Smooth muscle cell (in vitro differentiated cells): ENCODE measurements at regions not wholly inside any gene's neighbourhood (a gene's known extent, or its start where the extent isn't known, plus 50 kb on each side); places are given as distances from the start of the nearest gene placed in this dataset.

Source experiments
- DNase-seq: peaks from one replicate; lab custom pipeline; 2025; ENCODE audit not compliant: unreplicated experiment; lab: John Stamatoyannopoulos, UW
- H2AFZ ChIP-seq: fragments of 200-600 bp; sonication (generic); 2 replicates; pipeline ENCODE4 v1.6.0; 2016; ENCODE audit warnings: antibody characterized with exemption, low read depth, mild to moderate bottlenecking
- H3F3A ChIP-seq: fragments of 200-600 bp; sonication (generic); 2 replicates; pipeline ENCODE4 v1.6.0; 2017; ENCODE audit warnings: antibody characterized with exemption, low read depth
- H3K27ac ChIP-seq: fragments of 200-600 bp; sonication (generic); 2 replicates; pipeline ENCODE4 v1.5.1; 2016; ENCODE audit warnings: low read depth, mild to moderate bottlenecking
- H3K27me3 ChIP-seq: fragments of 200-600 bp; sonication (generic); 2 replicates; pipeline ENCODE4 v1.6.1; 2016; ENCODE audit warnings: low read depth, mild to moderate bottlenecking
- H3K36me3 ChIP-seq: fragments of 200-600 bp; sonication (generic); 2 replicates; pipeline ENCODE4 v1.5.1; 2016; ENCODE audit warnings: low read depth
- H3K4me1 ChIP-seq: fragments of 200-600 bp; sonication (generic); 2 replicates; pipeline ENCODE4 v1.5.1; 2016; ENCODE audit warnings: low read depth
- H3K4me2 ChIP-seq: fragments of 200-600 bp; sonication (generic); 2 replicates; pipeline ENCODE4 v1.6.0; 2016; ENCODE audit warnings: mild to moderate bottlenecking
- H3K4me3 ChIP-seq: fragments of 200-600 bp; sonication (generic); 2 replicates; pipeline ENCODE4 v1.5.1; 2016; ENCODE audit warnings: mild to moderate bottlenecking
- H3K79me2 ChIP-seq: fragments of 200-600 bp; sonication (generic); 2 replicates; pipeline ENCODE4 v1.6.0; 2016; ENCODE audit warnings: low read depth, mild to moderate bottlenecking
- H3K9ac ChIP-seq: fragments of 200-600 bp; sonication (generic); 2 replicates; pipeline ENCODE4 v1.6.0; 2016; ENCODE audit warnings: low read depth
- H3K9me3 ChIP-seq: fragments of 200-600 bp; sonication (generic); replicated peaks from 2 replicates; pipeline ENCODE4 v1.5.1; 2016; ENCODE audit warnings: low read depth
- H4K20me1 ChIP-seq: fragments of 200-600 bp; sonication (generic); 2 replicates; pipeline ENCODE4 v1.6.0; 2016; ENCODE audit warnings: low read depth
- CTCF ChIP-seq: fragments of 200-600 bp; sonication (generic); IDR thresholded peaks from 2 replicates; pipeline ENCODE4 v1.5.1; 2017; ENCODE audit warnings: borderline replicate concordance, mild to moderate bottlenecking, antibody characterized with exemption; ENCODE audit not compliant: insufficient read depth, poor library complexity, severe bottlenecking
- WGBS: methylation state at CpG from one replicate; pipeline ENCODE4 v1.1.7; 2016; ENCODE audit warnings: low lambda C conversion rate; 5-methylcytosine and 5-hydroxymethylcytosine counted together

GRCh38 chr1:182147136-182147820 lies 85.8 kb upstream of the ZNF648 start:
- Histone ChIP-seq H3K4me3 (no peak overlapping the region), H3K36me3 (no peaks in the 10 kb centered on the region), H2AFZ (no peak overlapping the region), H3K79me2 (no peaks in the 10 kb centered on the region), H3K9me3 (no peaks in the 10 kb centered on the region), H3K4me2 (no peak overlapping the region), H3K9ac (no peak overlapping the region), H3K27ac (no peak overlapping the region), H3K4me1 (peaks cover 18% of the 10 kb centered on the region), H4K20me1 (no peaks in the 10 kb centered on the region), H3K27me3 (no peaks in the 10 kb centered on the region), H3F3A (peaks cover 7% of the 10 kb centered on the region)
- no peak for TF ChIP-seq CTCF
- no peak for DNase-seq
- 96% methylated on average over 4 of the region's 4 CpGs for WGBS

- no peaks in the 10 kb centered on the region for H3K27me3 ChIP-seq
- no peaks in the 10 kb centered on the region for H3K79me2 ChIP-seq
- H3F3A ChIP-seq: peaks cover 7% of the 10 kb centered on the region
- H3K4me2 ChIP-seq: no peak overlapping the region
- no peak overlapping the region for H3K27ac ChIP-seq
- H2AFZ ChIP-seq: no peak overlapping the region
- no peaks in the 10 kb centered on the region for H3K9me3 ChIP-seq
- no peaks in the 10 kb centered on the region for H4K20me1 ChIP-seq
- H3K4me1 ChIP-seq: peaks cover 18% of the 10 kb centered on the region
- H3K4me3 ChIP-seq: no peak overlapping the region
- 92% methylated on average over 5 of the region's 5 CpGs for WGBS
- DNase-seq: no peak
- H3K9ac ChIP-seq: no peak overlapping the region
- TF ChIP-seq CTCF: no peak
- H3K36me3 ChIP-seq: no peaks in the 10 kb centered on the region
These were observed 84.8 kb upstream of the ZNF648 start for GRCh38 chr1:182146286-182146685.

- Histone ChIP-seq H3K4me3 (no peak overlapping the region), H2AFZ (peak overlapping the region; percentile 84), H3F3A (peaks cover 7% of the 10 kb centered on the region), H3K27ac (peak overlapping the region; percentile 73), H4K20me1 (no peaks in the 10 kb centered on the region), H3K79me2 (no peaks in the 10 kb centered on the region), H3K4me2 (no peak overlapping the region), H3K36me3 (no peaks in the 10 kb centered on the region), H3K4me1 (peaks cover 18% of the 10 kb centered on the region), H3K9ac (no peak overlapping the region), H3K9me3 (no peaks in the 10 kb centered on the region), H3K27me3 (no peaks in the 10 kb centered on the region)
- no peak for DNase-seq
- TF ChIP-seq CTCF: no peak
- WGBS: 95% methylated on average over 5 of the region's 5 CpGs
These were observed 83.9 kb upstream of the ZNF648 start for GRCh38 chr1:182145441-182145840.

- no peak overlapping the region for H3K4me3 ChIP-seq
- H3F3A ChIP-seq: peaks cover 7% of the 10 kb centered on the region
- TF ChIP-seq CTCF: no peak
- peak overlapping the region; percentile 84 for H2AFZ ChIP-seq
- peak overlapping the region; percentile 73 for H3K27ac ChIP-seq
- H3K4me2 ChIP-seq: peak overlapping the region; percentile 51
- H3K36me3 ChIP-seq: no peaks in the 10 kb centered on the region
- H3K9ac ChIP-seq: no peak overlapping the region
- H3K27me3 ChIP-seq: no peaks in the 10 kb centered on the region
- H3K4me1 ChIP-seq: peaks cover 18% of the 10 kb centered on the region
- H4K20me1 ChIP-seq: no peaks in the 10 kb centered on the region
- H3K9me3 ChIP-seq: no peaks in the 10 kb centered on the region
- H3K79me2 ChIP-seq: no peaks in the 10 kb centered on the region
- no peak for DNase-seq
- WGBS: 48% methylated on average over 3 of the region's 3 CpGs
These were observed 83.1 kb upstream of the ZNF648 start for GRCh38 chr1:182144646-182145030.
